Neuronal stem cell (in vitro differentiated cells): ENCODE measurements at regions not wholly inside any gene's neighbourhood (a gene's known extent, or its start where the extent isn't known, plus 50 kb on each side); places are given as distances from the start of the nearest gene placed in this dataset.

Source experiments
- DNase-seq: peaks from one replicate; pipeline ENCODE4 v3.0.0-alpha.2; 2013; ENCODE audit warnings: low spot score
- H2AFZ ChIP-seq: one replicate; pipeline ENCODE4 v1.6.1; 2013; ENCODE audit warnings: mild to moderate bottlenecking, low read length, inconsistent platforms
- H2AK5ac ChIP-seq: 2 replicates; pipeline ENCODE4 v1.6.1; 2013; ENCODE audit warnings: low read depth, mild to moderate bottlenecking, inconsistent platforms, low read length, moderate library complexity, mixed read lengths
- H2BK120ac ChIP-seq: 2 replicates; pipeline ENCODE4 v1.6.1; 2013; ENCODE audit warnings: low read depth, mild to moderate bottlenecking, inconsistent platforms, low read length, moderate library complexity, mixed read lengths
- H2BK12ac ChIP-seq: one replicate; pipeline ENCODE4 v1.6.1; 2013; ENCODE audit warnings: low read length, inconsistent platforms
- H2BK15ac ChIP-seq: 2 replicates; pipeline ENCODE4 v1.6.1; 2013; ENCODE audit warnings: mild to moderate bottlenecking, low read length, inconsistent platforms, mixed read lengths
- H2BK5ac ChIP-seq: one replicate; pipeline ENCODE4 v1.6.1; 2013; ENCODE audit warnings: inconsistent platforms, mild to moderate bottlenecking, low read length, moderate library complexity
- H3K14ac ChIP-seq: one replicate; pipeline ENCODE4 v1.6.1; 2013; ENCODE audit warnings: low read length, inconsistent platforms
- H3K18ac ChIP-seq: 2 replicates; pipeline ENCODE4 v1.6.1; 2013; ENCODE audit warnings: low read length, inconsistent platforms
- H3K23ac ChIP-seq: 2 replicates; pipeline ENCODE4 v1.6.1; 2013; ENCODE audit warnings: low read depth, mild to moderate bottlenecking, mixed read lengths, low read length, inconsistent platforms; ENCODE audit not compliant: poor library complexity
- H3K27ac ChIP-seq: replicated peaks from 3 replicates; pipeline ENCODE4 v1.5.1; 2013; ENCODE audit warnings: low read length, inconsistent platforms
- H3K27me3 ChIP-seq, 3 experiments: 2 replicates each; pipeline ENCODE4 v1.6.1; 2013; ENCODE audit warnings: low read length in 3 of 3, mild to moderate bottlenecking in 2 of 3, inconsistent platforms in 1 of 3, low read depth in 1 of 3, mixed read lengths in 1 of 3, moderate library complexity in 1 of 3; ENCODE audit not compliant: control insufficient read depth in 3 of 3, insufficient read depth in 3 of 3
- H3K36me3 ChIP-seq, 2 donors: replicated peaks in 1 of 2; 2 replicates each; pipeline ENCODE4 v1.6.1; 2013; ENCODE audit warnings: low read length in 2 of 2; ENCODE audit not compliant: control insufficient read depth in 2 of 2, insufficient read depth in 2 of 2
- H3K4ac ChIP-seq: 2 replicates; pipeline ENCODE4 v1.6.1; 2013; ENCODE audit warnings: inconsistent platforms, mild to moderate bottlenecking, low read length, moderate library complexity
- H3K4me1 ChIP-seq, 2 donors: 1 replicate in 1 of 2; 2 replicates in 1 of 2; pipeline ENCODE4 v1.6.1; 2013; ENCODE audit warnings: low read length in 2 of 2, low read depth in 1 of 2; ENCODE audit not compliant: control insufficient read depth in 2 of 2, insufficient read depth in 1 of 2
- H3K4me2 ChIP-seq: one replicate; pipeline ENCODE4 v1.6.1; 2013; ENCODE audit warnings: mild to moderate bottlenecking, low read length, inconsistent platforms; ENCODE audit not compliant: insufficient read depth, poor library complexity, severe bottlenecking
- H3K4me3 ChIP-seq, 2 donors: 2 replicates each; pipeline ENCODE4 v1.5.1; 2013; ENCODE audit warnings: low read length in 2 of 2, mild to moderate bottlenecking in 2 of 2, inconsistent platforms in 1 of 2, moderate library complexity in 1 of 2
- H3K79me1 ChIP-seq: one replicate; pipeline ENCODE4 v1.6.1; 2013; ENCODE audit warnings: low read depth, mild to moderate bottlenecking, inconsistent platforms, low read length, moderate library complexity
- H3K9ac ChIP-seq: one replicate; pipeline ENCODE4 v1.6.1; 2013; ENCODE audit warnings: mild to moderate bottlenecking, low read depth, low read length, inconsistent platforms; ENCODE audit not compliant: poor library complexity
- H3K9me3 ChIP-seq, 2 donors: replicated peaks in 1 of 2; 2 replicates each; pipeline versions ENCODE3 to v1.6.1; 2013; ENCODE audit warnings: low read length in 2 of 2, mild to moderate bottlenecking in 2 of 2, inconsistent platforms in 1 of 2, low read depth in 1 of 2, mixed read lengths in 1 of 2, moderate library complexity in 1 of 2; ENCODE audit not compliant: control insufficient read depth in 2 of 2, insufficient read depth in 1 of 2
- H4K8ac ChIP-seq: one replicate; pipeline ENCODE4 v1.6.1; 2013; ENCODE audit warnings: low read depth, mild to moderate bottlenecking, inconsistent platforms, low read length, moderate library complexity
- H4K91ac ChIP-seq: one replicate; pipeline ENCODE4 v1.6.1; 2013; ENCODE audit warnings: low read length, low read depth, mild to moderate bottlenecking, inconsistent platforms; ENCODE audit not compliant: poor library complexity
- WGBS, 2 donors: extraction: QIAGEN DNeasy Blood & Tissue Kit; methylation state at CpG; one replicate each; pipeline ENCODE4 v1.1.7; 2013; ENCODE audit warnings: missing lambda C conversion rate in 2 of 2, mixed read lengths in 1 of 2; ENCODE audit not compliant: insufficient read length in 2 of 2, insufficient replicate concordance in 1 of 2; ENCODE audit errors: extremely low coverage in 2 of 2; 5-methylcytosine and 5-hydroxymethylcytosine counted together

DNA sequence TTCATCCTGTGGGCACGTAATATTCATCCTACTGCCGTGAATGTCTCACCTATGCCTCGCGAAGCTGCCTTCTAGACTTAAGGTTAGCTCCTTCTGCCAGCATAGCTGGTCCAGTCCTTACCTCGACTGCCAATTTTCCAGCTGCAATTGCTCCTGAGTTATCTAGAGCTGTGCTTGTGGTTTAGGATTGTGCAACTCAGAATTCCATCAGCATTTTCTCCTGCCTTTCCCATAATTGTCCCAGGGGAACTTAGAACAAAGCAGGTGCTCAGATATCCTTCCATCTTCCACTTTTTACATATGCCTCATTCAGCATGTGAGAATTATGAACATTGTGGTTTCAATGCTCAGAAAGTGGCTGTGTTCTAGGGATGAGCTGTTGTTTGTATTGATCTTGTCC lies 131.4 kb upstream of the ADGRL3 start:
- no peak for DNase-seq
- no peak overlapping the region for H3K14ac ChIP-seq
- H3K9ac ChIP-seq = no peak overlapping the region
- no CpG with 5 or more reads among the region's 5 CpGs for WGBS, 2 donors
- H3K36me3 ChIP-seq = no peaks in the 10 kb centered on the region
- no peak overlapping the region for H2BK15ac ChIP-seq
- peak overlapping the region; percentile 64 for H2AFZ ChIP-seq
- no peak overlapping the region for H3K4me2 ChIP-seq
- no peak overlapping the region for H4K91ac ChIP-seq
- H3K4me3 ChIP-seq = no peak overlapping the region
- H2BK120ac ChIP-seq = no peak overlapping the region
- no peak overlapping the region for H3K4ac ChIP-seq
- no peak overlapping the region for H3K27ac ChIP-seq
- H3K18ac ChIP-seq = no peak overlapping the region
- no peak overlapping the region for H2BK5ac ChIP-seq
- H2AK5ac ChIP-seq = no peak overlapping the region
- no peaks in the 10 kb centered on the region for H3K4me1 ChIP-seq
- H3K23ac ChIP-seq = no peak overlapping the region
- no peak overlapping the region for H2BK12ac ChIP-seq
- H4K8ac ChIP-seq = no peak overlapping the region
- H3K27me3 ChIP-seq = no peaks in the 10 kb centered on the region
- no peaks in the 10 kb centered on the region for H3K79me1 ChIP-seq
- H3K9me3 ChIP-seq = peaks cover 0 to 2% of the 10 kb centered on the region in 2 donors

DNA sequence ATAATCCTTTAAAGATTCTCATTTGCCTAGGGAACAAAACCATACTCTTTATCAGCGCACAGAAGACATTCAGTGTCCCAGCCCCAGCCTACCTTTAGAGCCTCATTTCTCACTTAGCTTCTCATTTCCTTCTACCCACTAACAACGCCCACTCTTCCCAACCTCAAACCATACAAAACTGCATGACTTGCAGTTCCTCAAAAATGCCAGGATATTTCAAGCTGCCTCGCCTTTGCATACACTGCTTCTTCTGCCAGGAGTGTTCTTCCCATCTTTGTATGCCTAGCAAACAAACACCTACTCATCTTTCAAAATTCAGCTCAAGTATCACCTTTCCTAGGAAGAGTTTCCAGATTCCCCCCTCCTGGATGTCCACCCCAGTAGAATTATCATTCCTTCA lies 129.9 kb upstream of the ADGRL3 start:
- Histone ChIP-seq H4K8ac (no peak overlapping the region), H3K9me3 (peaks cover 0 to 2% of the 10 kb centered on the region in 2 donors), H3K36me3 (no peaks in the 10 kb centered on the region), H3K18ac (no peak overlapping the region), H2AK5ac (no peak overlapping the region), H3K4me1 (no peaks in the 10 kb centered on the region), H3K4ac (no peak overlapping the region), H4K91ac (no peak overlapping the region), H2BK15ac (no peak overlapping the region), H3K14ac (no peak overlapping the region), H3K9ac (no peak overlapping the region), H3K4me3 (no peak overlapping the region), H2BK12ac (no peak overlapping the region), H2AFZ (no peak overlapping the region), H2BK5ac (no peak overlapping the region), H3K23ac (no peak overlapping the region), H3K27me3 (no peaks in the 10 kb centered on the region), H3K27ac (no peak overlapping the region), H2BK120ac (no peak overlapping the region), H3K79me1 (no peaks in the 10 kb centered on the region), H3K4me2 (no peak overlapping the region)
- 100% methylated on average over 1 of the region's 3 CpGs; no CpG with 5 or more reads in 1 of the 2 donors for WGBS, 2 donors
- DNase-seq = no peak

DNA sequence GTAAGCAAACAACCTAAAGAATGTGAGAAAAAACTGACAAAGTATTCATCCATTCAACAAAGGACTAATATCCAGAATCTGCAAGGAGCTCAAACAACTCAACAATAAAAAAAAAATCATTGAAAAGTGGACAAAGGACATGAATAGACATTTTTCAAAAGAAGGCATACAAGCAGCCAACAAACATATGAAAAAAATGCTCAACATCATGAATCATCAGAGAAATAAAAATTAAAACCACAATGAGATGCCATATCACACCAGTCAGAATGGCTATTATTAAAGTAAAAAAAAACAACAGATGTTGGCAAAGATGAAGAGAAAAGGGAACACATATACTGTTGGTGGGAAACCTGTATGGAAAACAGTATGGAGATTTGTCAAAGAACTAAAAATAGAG lies 120.7 kb upstream of the ADGRL3 start:
- Histone ChIP-seq H3K79me1 (no peaks in the 10 kb centered on the region), H3K4me3 (no peak overlapping the region), H3K18ac (no peak overlapping the region), H3K4me2 (no peak overlapping the region), H2BK12ac (no peak overlapping the region), H3K23ac (no peak overlapping the region), H3K14ac (no peak overlapping the region), H2BK5ac (no peak overlapping the region), H2AFZ (no peak overlapping the region), H3K27ac (no peak overlapping the region), H4K8ac (no peak overlapping the region), H4K91ac (no peak overlapping the region), H2AK5ac (no peak overlapping the region), H2BK15ac (no peak overlapping the region), H3K27me3 (no peaks in the 10 kb centered on the region), H3K9ac (no peak overlapping the region), H3K9me3 (no peaks in the 10 kb centered on the region), H3K4ac (no peak overlapping the region), H2BK120ac (no peak overlapping the region), H3K4me1 (no peaks in the 10 kb centered on the region), H3K36me3 (no peaks in the 10 kb centered on the region)
- no peak for DNase-seq

DNA sequence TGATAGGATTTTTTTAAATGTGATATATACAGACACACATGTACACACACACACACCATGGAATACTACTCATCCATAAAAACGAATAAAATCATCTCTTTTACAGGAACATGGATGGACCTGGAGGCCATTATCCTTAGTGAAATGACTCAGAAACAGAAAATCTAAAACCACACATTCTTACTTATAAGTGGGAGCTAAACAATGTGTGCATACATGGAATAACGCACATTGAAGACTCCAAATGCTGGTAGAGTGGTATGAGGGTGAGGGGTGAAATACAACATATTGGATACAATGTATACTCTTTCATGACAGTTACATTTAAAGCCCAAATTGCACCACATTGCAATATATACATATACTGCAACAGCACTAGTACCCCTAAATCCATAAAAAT lies 120.2 kb upstream of the ADGRL3 start:
- no peak overlapping the region for H2AFZ ChIP-seq
- no peak overlapping the region for H3K23ac ChIP-seq
- H4K91ac ChIP-seq = no peak overlapping the region
- no peak overlapping the region for H2BK5ac ChIP-seq
- H3K79me1 ChIP-seq = no peaks in the 10 kb centered on the region
- no peak overlapping the region for H2BK120ac ChIP-seq
- no peak overlapping the region for H3K4ac ChIP-seq
- no peaks in the 10 kb centered on the region for H3K36me3 ChIP-seq
- no peak overlapping the region for H2BK15ac ChIP-seq
- DNase-seq = no peak
- no peaks in the 10 kb centered on the region for H3K4me1 ChIP-seq
- H4K8ac ChIP-seq = no peak overlapping the region
- H3K9ac ChIP-seq = no peak overlapping the region
- H3K4me3 ChIP-seq = no peak overlapping the region
- no peak overlapping the region for H3K18ac ChIP-seq
- H3K27ac ChIP-seq = no peak overlapping the region
- H2AK5ac ChIP-seq = no peak overlapping the region
- no CpG with 5 or more reads among the region's 2 CpGs for WGBS, 2 donors
- H3K4me2 ChIP-seq = no peak overlapping the region
- no peaks in the 10 kb centered on the region for H3K27me3 ChIP-seq
- no peak overlapping the region for H2BK12ac ChIP-seq
- H3K9me3 ChIP-seq = no peaks in the 10 kb centered on the region
- H3K14ac ChIP-seq = no peak overlapping the region
